Stimulated activated naive CD8-positive, alpha-beta T cell treated with anti-CD3 and anti-CD28 coated beads, Interleukin-15, Interleukin-2, amounts not matched to agents 100 U/mL and 50 U/mL, for 24 hours (primary cell): ENCODE measurements at regions not wholly inside any gene's neighbourhood (a gene's known extent, or its start where the extent isn't known, plus 50 kb on each side); places are given as distances from the start of the nearest gene placed in this dataset.
A peak's percentile ranks its signal among the peaks of the same experiment; 100 is the strongest.

Experiments used
- ATAC-seq: fragments of 150-1000 bp; cut with Tn5 transposase; one replicate; pipeline ENCODE4 v1.10.0; 2021
- DNase-seq: peaks from one replicate; pipeline ENCODE4 v3.0.0; 2021

- ATAC-seq = no peak
Observed at GRCh38 chr9:95670122-95670521, 153.4 kb upstream of the PTCH1 start.

GRCh38 chr9:95669253-95669652 is 152.5 kb upstream of the PTCH1 start:
- no peak for ATAC-seq
- no peak for DNase-seq

More at GRCh38 chr9:95670122-95670521, 153.4 kb upstream of the PTCH1 start:
- no peak for DNase-seq

- ATAC-seq (no peak), DNase-seq (no peak)
Observed at GRCh38 chr9:95667789-95668188, 151.0 kb upstream of the PTCH1 start.

GRCh38 chr9:95666785-95667155 is 150.0 kb upstream of the PTCH1 start:
- no peak for ATAC-seq
- DNase-seq = no peak

DNA sequence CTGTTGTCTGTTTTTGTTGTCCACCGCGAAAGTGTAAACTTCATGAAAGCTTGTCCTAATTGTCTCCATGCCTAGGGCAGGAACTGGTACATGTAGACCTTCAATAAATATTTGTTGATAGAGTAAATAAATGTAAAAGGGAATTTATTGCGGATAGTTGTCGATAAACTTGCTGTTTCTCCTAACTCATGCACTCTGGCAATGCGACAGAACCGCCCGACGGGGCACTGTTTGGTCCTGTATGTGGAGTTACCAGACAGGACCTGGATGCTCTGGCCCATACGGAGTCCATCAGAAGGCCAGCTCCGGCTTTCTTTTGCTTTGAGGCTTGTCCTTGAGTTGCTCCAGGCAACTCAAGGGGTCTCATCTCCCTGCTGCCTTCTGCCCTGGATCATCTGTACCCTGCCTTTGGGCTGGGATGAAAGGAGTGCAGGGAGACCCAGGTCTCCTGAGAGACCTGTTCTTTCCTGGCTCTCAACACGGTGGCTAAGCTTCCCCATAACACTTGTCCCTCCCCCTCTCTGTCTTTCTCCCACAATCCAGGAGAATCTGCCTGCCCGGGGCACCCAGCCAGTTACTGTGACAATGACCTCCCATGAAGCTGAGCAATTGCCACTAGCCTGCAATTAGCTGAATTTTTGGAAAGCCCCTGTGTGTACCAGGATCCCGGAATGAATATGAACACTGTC is 149.5 kb upstream of the PTCH1 start:
- no peak for DNase-seq
- no peak for ATAC-seq

GRCh38 chr9:95653246-95653645 is 136.5 kb upstream of the PTCH1 start:
- ATAC-seq (no peak), DNase-seq (no peak)

DNA sequence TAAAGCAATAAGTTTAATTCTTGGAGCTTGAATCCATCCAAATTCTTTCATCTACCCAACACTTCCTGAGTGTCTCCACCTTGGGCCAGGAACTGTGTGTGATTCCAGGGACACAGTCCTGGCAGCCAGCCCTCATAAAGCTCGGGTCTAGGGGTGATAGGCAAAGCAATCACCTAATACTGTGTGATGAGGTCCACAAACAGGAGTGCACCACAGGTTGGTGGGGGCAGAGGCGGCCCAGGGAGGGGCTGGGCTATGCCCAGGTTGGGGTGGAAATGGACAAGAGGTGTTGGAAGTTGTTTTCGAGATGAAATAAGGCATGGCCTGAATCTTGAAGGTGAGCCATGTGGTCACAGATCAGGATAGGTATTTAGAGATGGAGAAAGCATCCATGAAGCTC is 133.9 kb upstream of the PTCH1 start:
- no peak for DNase-seq
- no peak for ATAC-seq

GRCh38 chr9:95649801-95650213 is 133.0 kb upstream of the PTCH1 start:
- ATAC-seq (no peak), DNase-seq (no peak)

GRCh38 chr9:95648225-95648624 is 131.5 kb upstream of the PTCH1 start:
- DNase-seq (no peak), ATAC-seq (no peak)

- DNase-seq (no peak), ATAC-seq (no peak)
Observed at GRCh38 chr9:95645992-95646391, 129.2 kb upstream of the PTCH1 start.

GRCh38 chr9:95645579-95645978 is 128.8 kb upstream of the PTCH1 start:
- ATAC-seq = no peak

GRCh38 chr9:95644377-95644776 is 127.6 kb upstream of the PTCH1 start:
- DNase-seq = no peak
- ATAC-seq = no peak

More at GRCh38 chr9:95645579-95645978, 128.8 kb upstream of the PTCH1 start:
- no peak for DNase-seq

DNA sequence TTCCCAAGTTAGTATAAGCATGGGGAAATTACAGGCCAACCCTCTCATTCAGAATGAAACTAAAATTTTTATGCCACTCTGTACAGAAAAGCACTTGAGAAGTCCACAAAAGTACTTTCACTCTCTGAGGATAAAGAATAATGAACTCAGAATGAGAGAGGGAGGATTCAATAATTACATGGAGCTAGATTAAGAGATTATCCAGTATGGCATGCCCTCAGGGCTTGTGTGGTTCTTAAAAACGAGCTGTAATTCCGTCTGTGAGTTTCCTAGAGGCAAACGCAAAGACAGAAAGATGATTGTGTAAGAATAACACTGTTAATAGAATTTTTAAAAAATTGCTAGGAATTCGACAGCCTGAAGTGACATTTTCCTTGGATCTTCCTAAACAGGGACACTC is 126.8 kb upstream of the PTCH1 start:
- ATAC-seq = no peak
- no peak for DNase-seq

DNA sequence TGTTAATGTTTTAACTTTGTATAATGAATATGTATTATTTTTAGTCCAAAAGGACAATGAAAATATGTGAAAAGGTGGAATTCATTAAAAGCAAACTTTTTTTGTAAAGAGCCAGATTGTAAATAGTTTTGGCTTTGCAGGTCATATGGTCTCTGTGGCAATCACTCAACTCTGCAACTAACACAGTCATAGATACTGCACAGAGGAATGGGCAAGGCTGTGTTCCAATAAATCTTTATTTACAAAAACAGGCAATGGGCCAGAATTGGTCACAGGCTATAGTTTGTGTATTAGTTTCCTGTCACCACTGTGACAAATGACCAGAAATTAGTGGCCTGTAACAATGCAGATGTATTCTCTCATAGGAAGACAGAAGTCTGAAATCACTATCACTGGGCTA is 125.4 kb upstream of the PTCH1 start:
- ATAC-seq (no peak), DNase-seq (no peak)

- no peak for DNase-seq
- no peak for ATAC-seq
Observed at GRCh38 chr9:95641586-95641985, 124.8 kb upstream of the PTCH1 start.

DNA sequence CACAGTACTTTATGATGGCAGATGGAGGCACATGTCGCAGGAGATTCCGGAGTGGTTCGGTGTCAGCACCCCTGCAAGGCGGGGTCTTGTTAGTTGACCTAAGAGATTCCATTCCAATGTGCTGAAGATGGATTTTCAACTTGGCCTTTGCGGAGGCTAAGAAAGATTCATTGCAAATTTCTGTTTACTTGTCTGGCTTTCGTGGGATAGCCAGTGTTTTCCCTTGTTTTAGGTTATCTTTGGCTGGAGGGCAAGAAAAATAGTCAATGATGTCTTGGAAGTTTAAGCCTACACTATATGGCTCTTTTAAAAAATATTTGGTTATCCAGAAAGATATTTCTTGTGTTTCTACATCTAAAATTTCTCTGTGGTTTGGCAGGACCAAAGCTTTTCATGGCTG is 123.6 kb upstream of the PTCH1 start:
- DNase-seq (no peak), ATAC-seq (no peak)

GRCh38 chr9:95635986-95636671 is 119.4 kb upstream of the PTCH1 start:
- DNase-seq (no peak), ATAC-seq (no peak)

DNA sequence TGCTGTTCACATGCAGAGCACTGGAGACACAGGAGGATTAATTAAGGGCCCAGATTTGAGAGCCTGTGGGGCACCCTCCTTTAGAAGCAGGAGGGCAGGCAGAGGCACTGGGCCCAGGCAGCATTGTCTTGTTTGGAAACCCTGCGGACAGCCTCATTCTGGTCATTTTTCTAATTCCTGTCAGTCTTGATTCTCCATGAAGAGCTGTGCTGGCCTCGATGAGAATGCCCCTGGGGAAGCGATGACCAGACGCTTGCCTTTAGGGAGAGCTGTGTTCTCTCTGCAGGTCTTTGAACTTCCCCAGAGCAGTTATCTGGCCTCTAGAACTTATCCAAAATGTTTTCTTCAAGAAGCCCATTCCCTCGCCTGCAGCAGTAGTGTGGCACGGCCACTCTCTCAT is 117.8 kb upstream of the PTCH1 start:
- DNase-seq = no peak
- no peak for ATAC-seq

- DNase-seq (no peak), ATAC-seq (no peak)
Observed at GRCh38 chr9:95634114-95634513, 117.3 kb upstream of the PTCH1 start.

- DNase-seq = no peak
- no peak for ATAC-seq
Observed at GRCh38 chr9:95629585-95629984, 112.8 kb upstream of the PTCH1 start.

DNA sequence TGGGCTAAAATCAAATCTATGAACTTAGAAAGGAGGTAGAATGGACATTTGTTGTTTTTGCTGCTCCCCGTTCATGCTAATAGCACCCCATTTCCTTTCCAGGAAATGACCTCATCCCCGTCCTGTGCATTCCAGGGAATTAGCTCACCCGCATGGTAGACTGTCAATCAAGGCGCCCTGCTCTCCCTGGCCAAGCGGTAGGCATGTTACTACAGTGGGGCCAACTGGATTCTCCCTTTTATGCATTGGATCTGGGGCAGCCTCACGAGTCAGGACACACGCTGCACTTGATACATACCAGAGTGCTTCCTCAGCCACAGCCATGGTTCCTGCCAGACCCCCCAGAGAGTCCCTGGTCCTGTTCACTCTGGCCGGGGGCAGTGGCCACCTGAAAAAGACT is 111.0 kb upstream of the PTCH1 start:
- DNase-seq = no peak
- no peak for ATAC-seq

DNA sequence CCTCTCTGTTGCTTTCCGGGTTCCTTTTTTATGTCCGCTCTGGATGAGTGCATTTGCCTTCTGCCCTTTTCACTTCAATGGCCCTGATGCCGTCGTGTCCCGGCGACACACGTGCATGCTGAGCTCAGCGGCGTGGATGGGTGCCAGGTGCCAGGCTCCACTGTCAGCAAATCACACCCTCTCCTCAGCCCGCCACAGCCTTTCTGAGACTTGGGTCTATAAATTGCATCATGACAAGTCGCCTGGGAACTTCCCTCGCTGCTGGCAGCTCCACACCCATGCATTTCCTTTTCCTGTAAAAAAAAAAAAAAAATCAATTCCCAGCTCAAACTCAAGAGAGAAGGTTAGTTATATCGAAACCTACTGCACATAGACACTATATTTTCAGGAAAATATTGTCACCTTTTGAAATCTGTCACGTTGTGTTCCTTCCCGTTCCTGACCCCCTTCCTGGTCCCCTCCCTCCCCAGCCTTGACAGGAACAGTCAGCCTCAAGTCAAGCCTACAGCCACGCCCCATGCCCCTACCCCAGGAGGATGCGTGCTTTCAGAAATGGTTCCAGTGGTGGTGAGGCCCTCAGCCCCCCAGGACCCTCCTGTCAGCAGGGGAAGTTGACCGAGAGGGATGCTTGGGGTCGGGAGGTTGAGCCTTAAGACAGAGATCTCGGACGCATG is 110.3 kb upstream of the PTCH1 start:
- ATAC-seq (peak; percentile 75), DNase-seq (peak; percentile 64)

GRCh38 chr9:95626341-95626740 is 109.6 kb upstream of the PTCH1 start:
- ATAC-seq = no peak
- DNase-seq = no peak

- no peak for DNase-seq
Observed at GRCh38 chr9:95623640-95624039, 106.9 kb upstream of the PTCH1 start.

More at GRCh38 chr9:95623640-95624039, 106.9 kb upstream of the PTCH1 start:
- no peak for ATAC-seq
